ENCODE measurements at regions not wholly inside any gene's neighbourhood (a gene's known extent, or its start where the extent isn't known, plus 50 kb on each side); places are given as distances from the start of the nearest gene placed in this dataset.

GRCh38 chr4:66298569-66298968 is 628.3 kb upstream of the EPHA5 start:
- Histone ChIP-seq H3K9me3 (no peaks in the 10 kb centered on the region), H3K36me3 (ENCODE audit: insufficient read depth in 1 of 2, low read depth in 1 of 2) (no peaks in the 10 kb centered on the region), H3K27me3 (ENCODE audit: insufficient read depth in 3 of 3, low read length in 2 of 3) (no peaks in the 10 kb centered on the region), H3K4me3 (no peak overlapping the region), H3K4me1 (no peaks in the 10 kb centered on the region), H3K27ac (no peak overlapping the region)
- intact Hi-C loops (cut with DNase I): no loop called here
- 65 to 76% (median 76%) methylated on average over 1 of the region's 1 CpG for WGBS, 3 donors
- no peak for TF ChIP-seq CTCF (IDR thresholded peaks at IDR 0.05)
- DNase-seq (no peak), ATAC-seq (no peak)

GRCh38 chr4:66297703-66298102 is 627.4 kb upstream of the EPHA5 start:
- no peaks in the 10 kb centered on the region for H3K36me3 ChIP-seq (ENCODE audit: insufficient read depth in 1 of 2, low read depth in 1 of 2)
- H3K9me3 ChIP-seq: no peaks in the 10 kb centered on the region
- DNase-seq (no peak), ATAC-seq (no peak)
- H3K4me3 ChIP-seq: no peak overlapping the region
- TF ChIP-seq CTCF (IDR thresholded peaks at IDR 0.05): no peak
- intact Hi-C loops (cut with DNase I): no loop called here
- WGBS, 3 donors: 39 to 68% (median 54%) methylated on average over 1 of the region's 1 CpG
- no peaks in the 10 kb centered on the region for H3K4me1 ChIP-seq
- no peak overlapping the region for H3K27ac ChIP-seq
- no peaks in the 10 kb centered on the region for H3K27me3 ChIP-seq (ENCODE audit: insufficient read depth in 3 of 3, low read length in 2 of 3)

GRCh38 chr4:66294638-66295037 is 624.3 kb upstream of the EPHA5 start:
- 91 to 92% (median 92%) methylated on average over 5 of the region's 5 CpGs for WGBS, 3 donors
- ATAC-seq (no peak), DNase-seq (no peak)
- H3K27ac ChIP-seq: no peak overlapping the region
- no peak for TF ChIP-seq CTCF (IDR thresholded peaks at IDR 0.05)
- H3K9me3 ChIP-seq: no peaks in the 10 kb centered on the region
- no peaks in the 10 kb centered on the region for H3K4me1 ChIP-seq
- H3K27me3 ChIP-seq (ENCODE audit: insufficient read depth in 3 of 3, low read length in 2 of 3): no peaks in the 10 kb centered on the region
- intact Hi-C loops (cut with DNase I): no loop called here
- no peaks in the 10 kb centered on the region for H3K36me3 ChIP-seq (ENCODE audit: insufficient read depth in 1 of 2, low read depth in 1 of 2)
- no peak overlapping the region for H3K4me3 ChIP-seq

DNA sequence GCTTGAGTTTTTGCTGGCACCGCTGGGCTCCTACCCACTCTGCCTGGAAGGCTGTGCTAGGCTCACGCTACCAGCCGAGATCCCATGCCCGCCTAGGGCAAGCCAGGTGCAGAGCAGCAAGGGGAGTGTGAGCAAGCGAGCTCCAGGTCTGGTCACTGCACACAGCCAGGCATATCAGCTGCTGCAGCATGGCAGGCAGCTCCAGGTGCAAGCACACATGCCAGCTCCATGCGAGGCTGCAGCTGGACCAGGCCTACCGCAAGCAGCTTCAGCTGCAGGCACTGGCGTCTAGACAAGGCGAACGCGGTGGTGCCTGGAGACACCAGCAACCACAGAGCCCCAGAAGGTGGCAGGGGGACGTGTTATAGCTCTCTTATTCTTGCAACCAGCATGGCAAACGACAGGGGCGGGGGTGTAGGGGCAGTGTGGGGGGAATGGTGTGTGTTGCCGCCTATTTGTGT is 614.7 kb upstream of the EPHA5 start:
- 78 to 84% (median 83%) methylated on average over 15 of the region's 15 CpGs for WGBS, 3 donors
- no peak for ATAC-seq

More for the DNA sequence above, 614.7 kb upstream of the EPHA5 start:
- intact Hi-C loops (cut with DNase I): no loop called here
- H3K4me1 ChIP-seq: no peaks in the 10 kb centered on the region
- H3K36me3 ChIP-seq (ENCODE audit: insufficient read depth in 1 of 2, low read depth in 1 of 2): no peaks in the 10 kb centered on the region
- no peak overlapping the region for H3K27ac ChIP-seq
- no peak for TF ChIP-seq CTCF (IDR thresholded peaks at IDR 0.05)
- H3K4me3 ChIP-seq: no peak overlapping the region
- H3K27me3 ChIP-seq (ENCODE audit: insufficient read depth in 3 of 3, low read length in 2 of 3): no peaks in the 10 kb centered on the region
- H3K9me3 ChIP-seq: peaks cover 5% of the 10 kb centered on the region
- DNase-seq: no peak
